Muscle of back (tissue), 3 donors: ENCODE measurements at regions not wholly inside any gene's neighbourhood (a gene's known extent, or its start where the extent isn't known, plus 50 kb on each side); places are given as distances from the start of the nearest gene placed in this dataset.

Experiments
- DNase-seq, 3 donors: peaks; one replicate each; pipeline versions ENCODE4 v3.0.0 to v3.0.0-alpha.2; 2013

- DNase-seq, result peak in 2 of 3 donors; percentile 45 to 73
Observed at GRCh38 chr2:217412721-217413120, 552.9 kb upstream of the TNP1 start.

GRCh38 chr2:217412277-217412676 is 552.4 kb upstream of the TNP1 start:
- DNase-seq, result peak in 1 of 3 donors; percentile 47

GRCh38 chr2:217410681-217410960 is 550.8 kb upstream of the TNP1 start:
- no peak for DNase-seq

- DNase-seq, result peak in 2 of 3 donors; percentile 38 to 68
Observed at GRCh38 chr2:217409949-217410680, 550.3 kb upstream of the TNP1 start.

GRCh38 chr2:217407362-217407761 is 547.5 kb upstream of the TNP1 start:
- no peak for DNase-seq

GRCh38 chr2:217404236-217404760 is 544.4 kb upstream of the TNP1 start:
- DNase-seq, result no peak

GRCh38 chr2:217402761-217403383 is 543.0 kb upstream of the TNP1 start:
- peak in 2 of 3 donors; percentile 57 to 89 for DNase-seq

GRCh38 chr2:217402144-217402543 is 542.3 kb upstream of the TNP1 start:
- no peak for DNase-seq

- DNase-seq, result no peak
Observed at GRCh38 chr2:217399291-217399690, 539.4 kb upstream of the TNP1 start.

- DNase-seq, result no peak
Observed at GRCh38 chr2:217398860-217399259, 539.0 kb upstream of the TNP1 start.

GRCh38 chr2:217398101-217398500 is 538.2 kb upstream of the TNP1 start:
- no peak for DNase-seq

GRCh38 chr2:217396586-217396985 is 536.7 kb upstream of the TNP1 start:
- DNase-seq, result no peak

GRCh38 chr2:217396165-217396564 is 536.3 kb upstream of the TNP1 start:
- no peak for DNase-seq

- DNase-seq, result no peak
Observed at GRCh38 chr2:217394510-217395351, 534.9 kb upstream of the TNP1 start.

- peak; percentile 60 to 87 (median 70) for DNase-seq
Observed at GRCh38 chr2:217393585-217394032, 533.7 kb upstream of the TNP1 start.

- DNase-seq, result no peak
Observed at GRCh38 chr2:217392930-217393584, 533.2 kb upstream of the TNP1 start.

- peak in 1 of 3 donors; percentile 26 for DNase-seq
Observed at GRCh38 chr2:217387776-217388387, 528.0 kb upstream of the TNP1 start.

- no peak for DNase-seq
Observed at GRCh38 chr2:217386041-217386440, 526.2 kb upstream of the TNP1 start.

- DNase-seq, result no peak
Observed at GRCh38 chr2:217383620-217384019, 523.8 kb upstream of the TNP1 start.

GRCh38 chr2:217382794-217383193 is 522.9 kb upstream of the TNP1 start:
- no peak for DNase-seq

- no peak for DNase-seq
Observed at GRCh38 chr2:217379807-217380206, 519.9 kb upstream of the TNP1 start.

GRCh38 chr2:217372794-217373193 is 512.9 kb upstream of the TNP1 start:
- no peak for DNase-seq
